SK-N-MC (cell line): ENCODE measurements at regions not wholly inside any gene's neighbourhood (a gene's known extent, or its start where the extent isn't known, plus 50 kb on each side); places are given as distances from the start of the nearest gene placed in this dataset.

Experiments
- DNase-seq: peaks from one replicate; pipeline ENCODE4 v3.0.0-alpha.2; 2011; ENCODE audit warnings: low read depth, low spot score
- H3K27ac ChIP-seq: fragments of 200-600 bp; sonication (generic); 2 replicates; pipeline ENCODE4 v1.5.1; 2016; ENCODE audit warnings: mixed run types
- H3K36me3 ChIP-seq: fragments of 200-600 bp; sonication (generic); 2 replicates; pipeline ENCODE4 v1.6.1; 2017; ENCODE audit warnings: antibody characterized with exemption, low read length, mixed read lengths; ENCODE audit not compliant: insufficient read depth
- H3K4me3 ChIP-seq: fragments of 200-600 bp; sonication (generic); 2 replicates; pipeline ENCODE4 v1.5.1; 2016
- H3K9ac ChIP-seq: fragments of 200-600 bp; sonication (generic); 2 replicates; pipeline ENCODE4 v1.8.0; 2017; ENCODE audit warnings: mixed run types, mixed read lengths; ENCODE audit not compliant: insufficient read length
- H3K9me3 ChIP-seq: fragments of 200-600 bp; sonication (generic); 2 replicates; pipeline ENCODE4 v1.6.1; 2017; ENCODE audit warnings: low read depth, mild to moderate bottlenecking, antibody characterized with exemption, low read length, moderate library complexity, mixed read lengths
- EZH2 ChIP-seq: fragments of 200-600 bp; sonication (generic); IDR thresholded peaks from one replicate; pipeline ENCODE4 v1.6.1; 2017; ENCODE audit warnings: antibody characterized with exemption
- FOXP2 ChIP-seq: optimal IDR thresholded peaks from 2 replicates; pipeline ENCODE3; 2011; ENCODE audit warnings: mild to moderate bottlenecking, moderate library complexity; ENCODE audit not compliant: insufficient read depth; ENCODE audit errors: extremely low read length, control extremely low read depth
- POLR2AphosphoS5 ChIP-seq: IDR thresholded peaks from 2 replicates; pipeline ENCODE4 v1.6.1; 2012; ENCODE audit warnings: mild to moderate bottlenecking, low read depth, low read length, borderline replicate concordance

- Histone ChIP-seq H3K27ac (no peak overlapping the region), H3K4me3 (no peak overlapping the region), H3K9ac (no peak overlapping the region), H3K9me3 (no peaks in the 10 kb centered on the region), H3K36me3 (no peaks in the 10 kb centered on the region)
- TF ChIP-seq EZH2 (no peak), FOXP2 (no peak), POLR2AphosphoS5 (no peak)
- DNase-seq, result no peak
Measured at GRCh38 chr3:143185401-143185800, 65.8 kb downstream of the CHST2 start.

- TF ChIP-seq POLR2AphosphoS5 (no peak), EZH2 (no peak), FOXP2 (no peak)
- no peak for DNase-seq
- no peak overlapping the region for H3K9ac ChIP-seq
- H3K4me3 ChIP-seq, result no peak overlapping the region
- H3K36me3 ChIP-seq, result no peaks in the 10 kb centered on the region
- no peaks in the 10 kb centered on the region for H3K9me3 ChIP-seq
- no peak overlapping the region for H3K27ac ChIP-seq
Measured at GRCh38 chr3:143187111-143187510, 67.5 kb downstream of the CHST2 start.

GRCh38 chr3:143188881-143189280, 69.3 kb downstream of the CHST2 start:
- H3K4me3 ChIP-seq, result no peak overlapping the region
- no peaks in the 10 kb centered on the region for H3K36me3 ChIP-seq
- no peaks in the 10 kb centered on the region for H3K9me3 ChIP-seq
- DNase-seq, result no peak
- no peak overlapping the region for H3K27ac ChIP-seq
- H3K9ac ChIP-seq, result no peak overlapping the region
- TF ChIP-seq EZH2 (no peak), POLR2AphosphoS5 (no peak), FOXP2 (no peak)

GRCh38 chr3:143190101-143190500, 70.5 kb downstream of the CHST2 start:
- H3K9ac ChIP-seq, result no peak overlapping the region
- no peaks in the 10 kb centered on the region for H3K36me3 ChIP-seq
- no peaks in the 10 kb centered on the region for H3K9me3 ChIP-seq
- no peak overlapping the region for H3K27ac ChIP-seq
- TF ChIP-seq FOXP2 (no peak), EZH2 (no peak), POLR2AphosphoS5 (no peak)
- no peak overlapping the region for H3K4me3 ChIP-seq
- no peak for DNase-seq

GRCh38 chr3:143192193-143192592, 72.6 kb downstream of the CHST2 start:
- H3K36me3 ChIP-seq, result no peaks in the 10 kb centered on the region
- no peak for DNase-seq
- no peak for TF ChIP-seq EZH2
- no peak for TF ChIP-seq POLR2AphosphoS5
- no peak for TF ChIP-seq FOXP2
- no peak overlapping the region for H3K27ac ChIP-seq
- H3K9me3 ChIP-seq, result no peaks in the 10 kb centered on the region
- H3K9ac ChIP-seq, result no peak overlapping the region
- H3K4me3 ChIP-seq, result no peak overlapping the region

GRCh38 chr3:143200001-143200924, 80.7 kb downstream of the CHST2 start:
- no peak overlapping the region for H3K4me3 ChIP-seq
- DNase-seq, result no peak
- TF ChIP-seq FOXP2, result no peak
- no peak for TF ChIP-seq EZH2
- no peak for TF ChIP-seq POLR2AphosphoS5
- no peak overlapping the region for H3K9ac ChIP-seq
- H3K36me3 ChIP-seq, result no peaks in the 10 kb centered on the region
- H3K9me3 ChIP-seq, result no peaks in the 10 kb centered on the region
- H3K27ac ChIP-seq, result no peak overlapping the region

- no peak overlapping the region for H3K27ac ChIP-seq
- no peak overlapping the region for H3K4me3 ChIP-seq
- no peaks in the 10 kb centered on the region for H3K36me3 ChIP-seq
- H3K9ac ChIP-seq, result no peak overlapping the region
- no peaks in the 10 kb centered on the region for H3K9me3 ChIP-seq
- TF ChIP-seq EZH2, result no peak
- no peak for TF ChIP-seq POLR2AphosphoS5
- TF ChIP-seq FOXP2, result no peak
- no peak for DNase-seq
Measured at GRCh38 chr3:143201045-143201444, 81.5 kb downstream of the CHST2 start.

- Histone ChIP-seq H3K36me3 (no peaks in the 10 kb centered on the region), H3K9me3 (no peaks in the 10 kb centered on the region), H3K9ac (no peak overlapping the region), H3K4me3 (no peak overlapping the region), H3K27ac (no peak overlapping the region)
- DNase-seq, result no peak
- TF ChIP-seq FOXP2 (no peak), POLR2AphosphoS5 (no peak), EZH2 (no peak)
Measured at GRCh38 chr3:143201870-143202752, 82.5 kb downstream of the CHST2 start.
